H1 (cell line): ENCODE measurements at regions not wholly inside any gene's neighbourhood (a gene's known extent, or its start where the extent isn't known, plus 50 kb on each side); places are given as distances from the start of the nearest gene placed in this dataset.

Experiments
- CTCF ChIA-PET: fragments of 300-600 bp; sonication (Branson Sonifier 250); formaldehyde crosslinking; loops from one replicate; lab custom pipeline; 2021; ENCODE audit not compliant: partially characterized antibody; lab: Charles Lee
- POLR2A ChIA-PET: fragments of 300-600 bp; sonication (Branson Sonifier 250); formaldehyde crosslinking; loops from one replicate; lab custom pipeline; 2021; ENCODE audit warnings: inconsistent platforms; ENCODE audit not compliant: partially characterized antibody; lab: Charles Lee
- DNase-seq, 2 experiments: peaks; one replicate each; pipeline versions ENCODE4 v3.0.0 to v3.0.0-alpha.2; 2010 to 2022; ENCODE audit warnings: low spot score in 2 of 2, low read depth in 1 of 2, mixed read lengths in 1 of 2
- FAIRE-seq: peaks from 2 replicates; lab custom pipeline; 2011; peaks lifted over from hg19 to GRCh38; lab: Jason Lieb, UNC
- H2AFZ ChIP-seq: 2 replicates; pipeline ENCODE4 v1.8.1; 2012; ENCODE audit warnings: low read length, inconsistent platforms
- H2AK5ac ChIP-seq: 2 replicates; pipeline ENCODE4 v1.6.1; 2013; ENCODE audit warnings: low read depth, low read length
- H2BK120ac ChIP-seq: replicated peaks from 2 replicates; pipeline ENCODE3; 2013; ENCODE audit warnings: low read depth, low read length, inconsistent platforms
- H2BK12ac ChIP-seq: 2 replicates; pipeline ENCODE4 v1.6.1; 2013; ENCODE audit warnings: low read depth, low read length
- H2BK15ac ChIP-seq: 2 replicates; pipeline ENCODE4 v1.6.1; 2013; ENCODE audit warnings: low read length
- H2BK20ac ChIP-seq: 2 replicates; pipeline ENCODE4 v1.6.1; 2013; ENCODE audit warnings: low read length
- H2BK5ac ChIP-seq: 2 replicates; pipeline ENCODE4 v1.6.1; 2013; ENCODE audit warnings: low read depth, low read length
- H3K14ac ChIP-seq: 2 replicates; pipeline ENCODE4 v1.6.1; 2013; ENCODE audit warnings: inconsistent platforms; ENCODE audit not compliant: insufficient read length
- H3K18ac ChIP-seq: 2 replicates; pipeline ENCODE4 v1.6.1; 2013; ENCODE audit warnings: low read length; ENCODE audit errors: extremely low read depth
- H3K23ac ChIP-seq: 2 replicates; pipeline ENCODE4 v1.6.1; 2013; ENCODE audit warnings: inconsistent platforms; ENCODE audit not compliant: insufficient read length
- H3K23me2 ChIP-seq: 2 replicates; pipeline ENCODE4 v1.6.1; 2013; ENCODE audit warnings: low read depth, low read length
- H3K27ac ChIP-seq: 2 replicates; pipeline ENCODE4 v1.6.1; 2011; ENCODE audit warnings: low read depth, low read length, inconsistent platforms
- H3K27me3 ChIP-seq, 4 experiments: replicated peaks in 1 of 4; 1 replicate in 1 of 4; 2 replicates in 3 of 4; pipeline versions ENCODE4 v1.6.1 to v1.8.1; 2011 to 2013; ENCODE audit warnings: low read length in 3 of 4, mild to moderate bottlenecking in 3 of 4, inconsistent platforms in 2 of 4, mixed read lengths in 2 of 4, moderate library complexity in 1 of 4; ENCODE audit not compliant: control insufficient read depth in 3 of 4, insufficient read depth in 3 of 4; ENCODE audit errors: extremely low read depth in 1 of 4
- H3K36me3 ChIP-seq, 4 experiments: 2 replicates each; pipeline versions ENCODE4 v1.6.1 to v1.8.1; 2011 to 2013; ENCODE audit warnings: mild to moderate bottlenecking in 4 of 4, low read length in 3 of 4, moderate library complexity in 2 of 4, control low read depth in 1 of 4, inconsistent platforms in 1 of 4; ENCODE audit not compliant: insufficient read depth in 4 of 4, control insufficient read depth in 2 of 4
- H3K4ac ChIP-seq: replicated peaks from 2 replicates; pipeline ENCODE3; 2013; ENCODE audit warnings: low read length, low read depth, mixed read lengths, inconsistent platforms; ENCODE audit not compliant: insufficient read length
- H3K4me1 ChIP-seq, 4 experiments: replicated peaks in 1 of 4; 1 replicate in 1 of 4; 2 replicates in 3 of 4; pipeline versions ENCODE4 v1.6.1 to v1.8.1; 2011 to 2013; ENCODE audit warnings: low read length in 3 of 4, inconsistent platforms in 2 of 4, mixed read lengths in 1 of 4; ENCODE audit not compliant: insufficient read depth in 4 of 4, control insufficient read depth in 3 of 4
- H3K4me2 ChIP-seq, 2 experiments: 2 replicates each; pipeline versions ENCODE4 v1.6.1 to v1.8.1; 2011 to 2013; ENCODE audit warnings: low read depth in 2 of 2, low read length in 2 of 2, control low read depth in 1 of 2, inconsistent platforms in 1 of 2, mild to moderate bottlenecking in 1 of 2; ENCODE audit not compliant: insufficient read depth in 1 of 2
- H3K4me3 ChIP-seq, 4 experiments: fragments of 200-600, 300-600 bp in 1 of 4; sonication (generic), shearing (Covaris generic), sonication (Bioruptor Twin) in 1 of 4; 2 replicates each; pipeline versions ENCODE4 v1.5.1 to v1.8.1; 2011 to 2016; ENCODE audit warnings: low read length in 4 of 4, low read depth in 3 of 4, control low read depth in 2 of 4, inconsistent platforms in 2 of 4, mild to moderate bottlenecking in 2 of 4, mixed read lengths in 1 of 4, moderate library complexity in 1 of 4; ENCODE audit not compliant: insufficient read depth in 2 of 4; ENCODE audit errors: extremely low read depth in 1 of 4
- H3K56ac ChIP-seq: replicated peaks from 2 replicates; pipeline ENCODE3; 2013; ENCODE audit warnings: low read depth, mild to moderate bottlenecking, mixed read lengths, low read length, inconsistent platforms; ENCODE audit not compliant: insufficient read length
- H3K79me1 ChIP-seq: 2 replicates; pipeline ENCODE4 v1.6.1; 2013; ENCODE audit warnings: low read depth, low read length, control low read depth
- H3K79me2 ChIP-seq, 2 experiments: 2 replicates each; pipeline versions ENCODE4 v1.6.1 to v1.8.1; 2012 to 2013; ENCODE audit warnings: low read length in 2 of 2, mild to moderate bottlenecking in 2 of 2, inconsistent platforms in 1 of 2; ENCODE audit not compliant: insufficient read depth in 2 of 2, control insufficient read depth in 1 of 2
- H3K9ac ChIP-seq, 4 experiments: replicated peaks in 1 of 4; 1 replicate in 1 of 4; 2 replicates in 3 of 4; pipeline versions ENCODE4 v1.6.1 to v1.8.1; 2011 to 2013; ENCODE audit warnings: low read depth in 3 of 4, low read length in 3 of 4, control low read depth in 2 of 4, mild to moderate bottlenecking in 2 of 4, moderate library complexity in 2 of 4, inconsistent platforms in 1 of 4; ENCODE audit errors: extremely low read depth in 1 of 4
- H3K9me3 ChIP-seq, 2 experiments: 2 replicates each; pipeline versions ENCODE4 v1.6.1 to v1.8.1; 2012 to 2013; ENCODE audit warnings: mild to moderate bottlenecking in 2 of 2, moderate library complexity in 2 of 2, control low read depth in 1 of 2, inconsistent platforms in 1 of 2, low read depth in 1 of 2, low read length in 1 of 2, mixed read lengths in 1 of 2; ENCODE audit not compliant: insufficient read depth in 2 of 2
- H4K20me1 ChIP-seq, 2 experiments: replicated peaks in 1 of 2; 2 replicates each; pipeline versions ENCODE3 to v1.8.1; 2011 to 2013; ENCODE audit warnings: inconsistent platforms in 2 of 2, low read length in 2 of 2, mild to moderate bottlenecking in 1 of 2; ENCODE audit not compliant: insufficient read depth in 2 of 2, control insufficient read depth in 1 of 2
- H4K5ac ChIP-seq: 2 replicates; pipeline ENCODE4 v1.6.1; 2013; ENCODE audit warnings: low read length, low read depth, mixed read lengths, inconsistent platforms; ENCODE audit not compliant: insufficient read length
- H4K8ac ChIP-seq: 2 replicates; pipeline ENCODE4 v1.8.0; 2013; ENCODE audit warnings: mild to moderate bottlenecking, moderate library complexity, low read length, inconsistent platforms; ENCODE audit not compliant: insufficient read depth; ENCODE audit errors: extremely low read depth
- H4K91ac ChIP-seq: replicated peaks from 2 replicates; pipeline ENCODE3; 2013; ENCODE audit warnings: low read length, mixed read lengths, inconsistent platforms; ENCODE audit not compliant: insufficient read length
- BCL11A ChIP-seq, 2 experiments: IDR thresholded peaks; one replicate each; pipeline ENCODE4 v1.6.1; 2011; ENCODE audit warnings: low read depth in 2 of 2, low read length in 2 of 2, mild to moderate bottlenecking in 2 of 2
- CBX5 ChIP-seq: fragments of 300-800, 300-1000 bp; sonication (generic); IDR thresholded peaks from 2 replicates; pipeline ENCODE4 v1.7.1; 2016; ENCODE audit warnings: antibody characterized with exemption, low read length, low read depth
- CHD2 ChIP-seq: IDR thresholded peaks from 2 replicates; pipeline ENCODE4 v1.6.1; 2012; ENCODE audit warnings: low read length, improper control_type of control experiment
- EZH2 ChIP-seq: fragments of 200-600 bp; sonication (generic); IDR thresholded peaks from 2 replicates; pipeline ENCODE4 v1.7.1; 2012; ENCODE audit warnings: low read depth, mild to moderate bottlenecking, moderate library complexity, low read length, inconsistent platforms; ENCODE audit not compliant: severe bottlenecking
- HDAC2 ChIP-seq, 2 experiments: fragments of 300-600 bp in 1 of 2; sonication (generic) in 1 of 2; IDR thresholded peaks; 2 replicates each; pipeline ENCODE4 v1.6.1; 2011 to 2012; ENCODE audit warnings: low read depth in 2 of 2, low read length in 2 of 2, mild to moderate bottlenecking in 2 of 2, moderate library complexity in 2 of 2, borderline replicate concordance in 1 of 2, inconsistent platforms in 1 of 2
- KDM4A ChIP-seq: IDR thresholded peaks from one replicate; pipeline ENCODE4 v1.7.1; 2012; ENCODE audit warnings: low read depth, mild to moderate bottlenecking, moderate library complexity, low read length, inconsistent platforms; ENCODE audit not compliant: severe bottlenecking
- POLR2A ChIP-seq, 2 experiments: IDR thresholded peaks; 1 replicate in 1 of 2; 2 replicates in 1 of 2; pipeline ENCODE4 v1.6.1; 2011; ENCODE audit warnings: low read depth in 2 of 2, low read length in 2 of 2, mild to moderate bottlenecking in 2 of 2; ENCODE audit errors: control extremely low read depth in 1 of 2
- SIN3A ChIP-seq, 2 experiments: IDR thresholded peaks in 1 of 2; conservative IDR thresholded peaks in 1 of 2; 2 replicates each; pipeline ENCODE4 v1.6.1; 2011 to 2012; ENCODE audit warnings: low read length in 2 of 2, improper control_type of control experiment in 1 of 2, low read depth in 1 of 2, mild to moderate bottlenecking in 1 of 2
- SP2 ChIP-seq: IDR thresholded peaks from 2 replicates; pipeline ENCODE4 v1.6.1; 2012; ENCODE audit warnings: mild to moderate bottlenecking, low read length, inconsistent platforms
- TAF1 ChIP-seq: IDR thresholded peaks from 2 replicates; pipeline ENCODE4 v1.6.1; 2011; ENCODE audit warnings: mild to moderate bottlenecking, low read depth, low read length
- ZNF274 ChIP-seq: IDR thresholded peaks from 2 replicates; pipeline ENCODE4 v1.7.0; 2012; ENCODE audit warnings: low read length, borderline replicate concordance; ENCODE audit errors: extremely low read depth
- WGBS, 2 experiments: shearing (Covaris generic) in 1 of 2; methylation state at CpG; one replicate each; pipeline versions ENCODE4 v1.1.6 to v1.1.7; 2013 to 2015; ENCODE audit warnings: low lambda C conversion rate in 2 of 2, mixed read lengths in 2 of 2, inconsistent platforms in 1 of 2, low coverage in 1 of 2, missing lambda C conversion rate in 1 of 2; ENCODE audit not compliant: insufficient replicate concordance in 2 of 2, insufficient coverage in 1 of 2, insufficient read length in 1 of 2; ENCODE audit errors: extremely low coverage in 1 of 2, missing lambda C conversion rate in 1 of 2; 5-methylcytosine and 5-hydroxymethylcytosine counted together

DNA sequence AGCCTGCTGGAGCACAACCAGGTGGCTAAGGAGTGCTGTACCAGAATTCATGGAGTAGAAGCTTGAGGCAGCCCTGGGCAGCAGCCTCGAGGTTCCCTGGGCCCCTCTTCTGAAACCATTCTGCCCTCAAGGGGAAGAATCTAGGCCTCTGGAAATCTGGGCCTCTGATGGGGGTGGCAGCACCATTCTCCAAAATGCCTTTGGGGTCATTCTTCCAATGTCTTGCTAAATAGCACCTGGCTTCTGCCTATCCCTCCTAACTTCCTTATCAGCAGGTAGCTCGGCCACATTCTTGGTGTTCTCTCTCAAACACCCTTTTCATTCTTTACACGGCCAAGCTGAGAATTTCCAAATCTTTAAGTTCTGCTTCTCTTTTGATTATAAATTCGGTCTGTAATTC lies 473.6 kb downstream of the BCOR start:
- H3K4me2 ChIP-seq = no peak overlapping the region
- H3K79me2 ChIP-seq = no peaks in the 10 kb centered on the region
- FAIRE-seq (no peak), DNase-seq (no peak)
- H3K23me2 ChIP-seq = no peaks in the 10 kb centered on the region
- H3K9me3 ChIP-seq = peaks cover 0 to 8% of the 10 kb centered on the region in 2 experiments; a peak in 2 of 4 replicates
- H2BK120ac ChIP-seq = no peak overlapping the region
- H3K79me1 ChIP-seq = no peaks in the 10 kb centered on the region
- H3K18ac ChIP-seq = no peak overlapping the region
- H3K56ac ChIP-seq = no peak overlapping the region
- H3K36me3 ChIP-seq = no peaks in the 10 kb centered on the region
- no peak overlapping the region for H3K27ac ChIP-seq
- no peak overlapping the region for H3K23ac ChIP-seq
- H2AK5ac ChIP-seq = no peak overlapping the region
- H2BK5ac ChIP-seq = no peak overlapping the region
- no peak overlapping the region for H2BK15ac ChIP-seq
- H4K91ac ChIP-seq = no peak overlapping the region
- 83% methylated on average over 3 of the region's 4 CpGs; no CpG with 5 or more reads in 1 of the 2 experiments for WGBS, 2 experiments
- TF ChIP-seq CBX5 (no peak), SP2 (no peak), POLR2A (IDR thresholded peaks at IDR 0.05; ENCODE audit: control extremely low read depth in 1 of 2, low read depth in 2 of 2, low read length in 2 of 2) (no peak), BCL11A (IDR thresholded peaks at IDR 0.05; ENCODE audit: low read depth in 2 of 2, low read length in 2 of 2) (no peak), EZH2 (no peak), CHD2 (no peak), TAF1 (no peak), HDAC2 (IDR thresholded peaks at IDR 0.05; ENCODE audit: borderline replicate concordance in 1 of 2, low read depth in 2 of 2, low read length in 2 of 2) (no peak), SIN3A (conservative IDR thresholded peaks at IDR 0.05 in 1 of 2, IDR thresholded peaks at IDR 0.05 in 1 of 2; ENCODE audit: low read depth in 1 of 2, low read length in 2 of 2) (no peak), ZNF274 (no peak), KDM4A (no peak)
- no peak overlapping the region for H3K14ac ChIP-seq
- CTCF ChIA-PET = no interaction called here
- H4K5ac ChIP-seq = no peak overlapping the region
- H2AFZ ChIP-seq = no peak overlapping the region
- peaks cover 0 to 6% (median 0%) of the 10 kb centered on the region in 4 experiments; a peak in 1 of 7 replicates for H3K4me1 ChIP-seq
- no peaks in the 10 kb centered on the region for H3K27me3 ChIP-seq
- no peak overlapping the region for H3K4me3 ChIP-seq
- no peak overlapping the region for H3K4ac ChIP-seq
- no peak overlapping the region; the same call in 1 of the 2 replicates for H4K8ac ChIP-seq
- POLR2A ChIA-PET = no interaction called here
- no peak overlapping the region for H2BK20ac ChIP-seq
- H2BK12ac ChIP-seq = no peak overlapping the region
- H3K9ac ChIP-seq = no peak overlapping the region
- H4K20me1 ChIP-seq = no peaks in the 10 kb centered on the region
